Esophagus (tissue), 2 donors: ENCODE measurements at regions not wholly inside any gene's neighbourhood (a gene's known extent, or its start where the extent isn't known, plus 50 kb on each side); places are given as distances from the start of the nearest gene placed in this dataset.

Source experiments
- H3K27ac ChIP-seq, 2 donors: one replicate each; pipeline ENCODE4 v1.5.1; 2013; ENCODE audit warnings: low read depth in 2 of 2, mild to moderate bottlenecking in 2 of 2, inconsistent platforms in 1 of 2, low read length in 1 of 2, moderate library complexity in 1 of 2
- H3K27me3 ChIP-seq, 2 donors: one replicate each; pipeline ENCODE4 v1.6.1; 2013; ENCODE audit warnings: low read length in 2 of 2, control low read depth in 1 of 2, mild to moderate bottlenecking in 1 of 2; ENCODE audit not compliant: insufficient read depth in 2 of 2, control insufficient read depth in 1 of 2
- H3K36me3 ChIP-seq, 2 donors: one replicate each; pipeline ENCODE4 v1.6.1; 2013; ENCODE audit warnings: low read length in 1 of 2; ENCODE audit not compliant: control insufficient read depth in 2 of 2, insufficient read depth in 2 of 2
- H3K4me1 ChIP-seq, 2 donors: one replicate each; pipeline ENCODE4 v1.6.1; 2013; ENCODE audit warnings: low read length in 1 of 2; ENCODE audit not compliant: control insufficient read depth in 2 of 2, insufficient read depth in 2 of 2
- H3K4me3 ChIP-seq, 2 donors: one replicate each; pipeline ENCODE4 v1.5.1; 2013; ENCODE audit warnings: low read length in 2 of 2, mild to moderate bottlenecking in 2 of 2, low read depth in 1 of 2, moderate library complexity in 1 of 2
- H3K9me3 ChIP-seq, 2 donors: one replicate each; pipeline ENCODE4 v1.6.1; 2013; ENCODE audit warnings: mild to moderate bottlenecking in 2 of 2, low read depth in 1 of 2, low read length in 1 of 2, moderate library complexity in 1 of 2; ENCODE audit not compliant: control insufficient read depth in 2 of 2, insufficient read depth in 1 of 2
- WGBS, 2 donors: extraction: QIAGEN DNeasy Blood & Tissue Kit; methylation state at CpG; one replicate each; pipeline ENCODE4 v1.1.7; 2013; 5-methylcytosine and 5-hydroxymethylcytosine counted together
- donor health status: healthy with polysubstance abuse.
- donor health status: Bipolar disorder and iron deficiency.

DNA sequence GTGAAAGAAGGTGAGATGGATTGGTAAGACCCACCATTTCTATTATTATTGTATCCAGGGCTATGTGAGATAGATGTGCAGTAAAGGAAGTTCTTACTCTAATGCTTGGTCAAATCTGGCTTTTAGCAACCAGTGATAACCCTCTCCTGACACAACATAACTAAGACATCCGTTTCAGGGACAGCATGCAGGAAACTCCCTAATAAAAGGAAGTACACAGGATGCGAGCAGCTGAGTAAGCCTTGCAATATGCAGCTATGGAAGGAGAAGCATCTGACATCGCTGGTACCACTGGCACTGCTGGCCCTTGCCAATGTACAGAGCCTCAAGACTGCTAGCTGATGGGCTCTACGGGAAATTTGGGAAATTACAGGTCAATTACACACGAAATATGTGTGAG, 662.3 kb downstream of the NR2F2 start:
- no peak overlapping the region for H3K4me3 ChIP-seq
- no peaks in the 10 kb centered on the region for H3K4me1 ChIP-seq
- peaks cover 0 to 3% of the 10 kb centered on the region in 2 donors for H3K9me3 ChIP-seq
- no peaks in the 10 kb centered on the region for H3K27me3 ChIP-seq
- WGBS, 2 donors: 59 to 62% methylated on average over 5 of the region's 5 CpGs
- no peaks in the 10 kb centered on the region for H3K36me3 ChIP-seq
- no peak overlapping the region for H3K27ac ChIP-seq

DNA sequence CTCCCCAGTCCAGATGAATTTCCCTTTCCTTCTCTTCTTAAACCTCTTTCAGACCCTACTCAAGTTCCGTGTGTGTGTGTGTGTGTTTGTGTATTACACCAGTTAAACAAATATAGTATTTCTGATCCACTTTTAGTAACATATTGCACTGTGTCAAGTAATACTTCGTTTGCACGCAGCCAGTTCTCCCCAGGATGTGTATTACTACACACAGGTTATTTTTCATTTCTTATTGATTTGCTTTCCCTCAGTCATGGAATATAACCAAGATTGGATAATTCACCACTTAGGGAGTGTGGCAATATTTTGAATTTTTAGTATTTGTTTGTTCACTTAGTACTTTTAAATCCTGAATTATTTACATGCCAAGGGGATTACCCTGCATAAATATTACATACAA, 667.0 kb downstream of the NR2F2 start:
- no peaks in the 10 kb centered on the region for H3K4me1 ChIP-seq
- WGBS, 2 donors: 37 to 43% methylated on average over 3 of the region's 3 CpGs
- no peaks in the 10 kb centered on the region for H3K27me3 ChIP-seq
- H3K4me3 ChIP-seq: no peak overlapping the region
- no peaks in the 10 kb centered on the region for H3K36me3 ChIP-seq
- H3K9me3 ChIP-seq: peaks cover 0 to 3% of the 10 kb centered on the region in 2 donors
- H3K27ac ChIP-seq: no peak overlapping the region

DNA sequence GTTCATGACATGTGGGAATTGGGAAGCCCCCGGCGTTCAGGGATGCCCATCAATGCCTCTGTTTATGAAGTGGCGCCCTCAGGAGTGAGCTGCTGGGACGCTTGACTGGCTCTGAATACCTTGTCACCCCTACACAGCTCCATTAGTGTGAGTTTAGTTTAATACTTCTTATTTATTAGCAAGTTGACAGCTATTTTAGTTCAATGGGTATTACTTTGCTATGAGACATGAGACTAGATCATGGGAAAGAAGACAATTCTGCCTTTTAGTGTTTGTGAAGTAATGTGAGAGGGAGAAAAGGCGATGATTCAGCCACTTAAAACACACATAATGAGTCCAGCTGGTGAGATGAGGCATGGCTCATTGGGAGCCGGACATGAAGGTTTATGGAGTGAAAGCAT, 678.5 kb downstream of the NR2F2 start:
- H3K27me3 ChIP-seq: no peaks in the 10 kb centered on the region
- H3K4me3 ChIP-seq: no peak overlapping the region
- 49 to 65% methylated on average over 6 of the region's 6 CpGs for WGBS, 2 donors
- H3K9me3 ChIP-seq: no peaks in the 10 kb centered on the region
- H3K4me1 ChIP-seq: no peaks in the 10 kb centered on the region
- no peak overlapping the region for H3K27ac ChIP-seq
- H3K36me3 ChIP-seq: no peaks in the 10 kb centered on the region

DNA sequence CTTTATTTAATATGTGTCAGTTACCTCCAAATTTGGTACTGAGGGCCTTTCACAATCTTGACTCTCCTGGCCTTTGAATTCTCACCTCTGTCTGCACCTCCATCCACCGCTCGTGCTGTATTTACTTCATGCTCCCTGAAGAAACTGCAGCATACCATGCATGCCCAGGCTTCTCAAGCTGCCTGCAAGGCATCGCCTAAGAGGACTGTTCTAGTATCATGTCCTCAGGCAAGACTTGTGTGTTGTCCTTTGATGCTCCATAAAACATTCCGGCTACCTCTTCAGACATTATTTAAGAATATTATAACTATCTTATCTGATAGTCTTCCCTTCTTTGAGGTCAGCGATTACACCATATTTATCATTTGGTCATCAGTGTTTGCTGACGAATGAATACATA, 682.5 kb downstream of the NR2F2 start:
- no peaks in the 10 kb centered on the region for H3K36me3 ChIP-seq
- WGBS, 2 donors: 75 to 82% methylated on average over 6 of the region's 6 CpGs
- no peaks in the 10 kb centered on the region for H3K4me1 ChIP-seq
- H3K27me3 ChIP-seq: no peaks in the 10 kb centered on the region
- H3K9me3 ChIP-seq: no peaks in the 10 kb centered on the region
- no peak overlapping the region for H3K27ac ChIP-seq
- H3K4me3 ChIP-seq: no peak overlapping the region

DNA sequence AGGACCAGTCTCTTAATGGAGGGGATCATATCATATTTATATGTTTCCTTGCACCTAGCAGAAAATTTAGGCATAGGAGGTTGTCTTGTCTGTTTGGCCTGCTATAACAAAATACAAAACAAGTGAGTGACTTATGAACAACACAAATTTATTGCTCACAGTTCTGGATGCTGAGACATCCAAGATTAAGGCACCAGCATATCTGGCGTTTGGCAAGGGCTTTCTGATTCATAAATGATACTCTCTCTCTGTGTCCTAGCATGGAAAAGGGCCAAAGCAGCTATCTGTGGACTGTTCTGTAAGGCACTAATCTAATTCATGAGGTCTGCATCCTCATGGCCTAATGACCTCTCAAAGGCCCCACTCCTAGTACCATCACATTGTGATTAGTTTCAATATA, 683.0 kb downstream of the NR2F2 start:
- no peaks in the 10 kb centered on the region for H3K4me1 ChIP-seq
- 80% methylated on average over 1 of the region's 1 CpG for WGBS, 2 donors
- no peaks in the 10 kb centered on the region for H3K36me3 ChIP-seq
- H3K9me3 ChIP-seq: no peaks in the 10 kb centered on the region
- H3K27ac ChIP-seq: no peak overlapping the region
- H3K4me3 ChIP-seq: no peak overlapping the region
- H3K27me3 ChIP-seq: no peaks in the 10 kb centered on the region

DNA sequence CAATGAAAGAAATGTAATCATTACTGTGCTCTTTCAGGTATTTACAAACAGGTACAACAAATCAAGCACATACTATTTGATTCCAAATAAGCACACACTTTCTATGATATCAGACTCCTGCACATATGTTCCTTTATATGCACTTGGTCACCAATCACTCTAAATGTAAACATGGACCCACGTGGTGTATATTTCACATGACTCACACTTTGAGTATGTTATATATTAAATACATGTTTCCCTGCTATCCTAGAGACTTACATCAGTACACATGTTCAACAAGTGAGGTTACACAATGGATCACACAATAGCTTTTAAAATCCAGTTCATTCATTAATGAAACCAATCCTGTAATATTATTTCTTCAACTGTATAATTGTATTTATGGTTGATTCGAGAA, 683.5 kb downstream of the NR2F2 start:
- H3K4me3 ChIP-seq: no peak overlapping the region
- no peaks in the 10 kb centered on the region for H3K36me3 ChIP-seq
- H3K4me1 ChIP-seq: no peaks in the 10 kb centered on the region
- H3K27ac ChIP-seq: no peak overlapping the region
- WGBS, 2 donors: 36 to 42% methylated on average over 2 of the region's 2 CpGs
- no peaks in the 10 kb centered on the region for H3K9me3 ChIP-seq
- no peaks in the 10 kb centered on the region for H3K27me3 ChIP-seq

DNA sequence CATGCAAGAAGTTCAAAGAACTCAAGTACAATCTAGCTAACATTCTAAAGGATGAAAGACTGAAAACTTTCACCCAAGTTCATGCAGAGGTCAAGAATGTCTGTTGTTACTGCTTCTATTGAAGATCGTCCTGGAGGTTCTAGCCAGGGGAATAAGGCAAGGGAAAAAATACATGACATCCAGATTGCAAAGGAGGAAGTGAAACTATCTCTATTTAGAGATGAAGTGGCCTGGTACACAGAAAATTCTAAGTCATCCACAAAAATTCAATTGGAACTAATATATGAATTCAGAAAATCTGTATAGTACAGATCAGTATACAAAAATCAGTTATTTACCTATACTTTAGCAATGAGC, 693.0 kb downstream of the NR2F2 start:
- Histone ChIP-seq H3K27ac (no peak overlapping the region), H3K4me1 (no peaks in the 10 kb centered on the region), H3K9me3 (peaks cover 0 to 3% of the 10 kb centered on the region in 2 donors), H3K27me3 (no peaks in the 10 kb centered on the region), H3K36me3 (no peaks in the 10 kb centered on the region), H3K4me3 (no peak overlapping the region)
- WGBS, 2 donors: 10 to 21% methylated on average over 1 of the region's 1 CpG

DNA sequence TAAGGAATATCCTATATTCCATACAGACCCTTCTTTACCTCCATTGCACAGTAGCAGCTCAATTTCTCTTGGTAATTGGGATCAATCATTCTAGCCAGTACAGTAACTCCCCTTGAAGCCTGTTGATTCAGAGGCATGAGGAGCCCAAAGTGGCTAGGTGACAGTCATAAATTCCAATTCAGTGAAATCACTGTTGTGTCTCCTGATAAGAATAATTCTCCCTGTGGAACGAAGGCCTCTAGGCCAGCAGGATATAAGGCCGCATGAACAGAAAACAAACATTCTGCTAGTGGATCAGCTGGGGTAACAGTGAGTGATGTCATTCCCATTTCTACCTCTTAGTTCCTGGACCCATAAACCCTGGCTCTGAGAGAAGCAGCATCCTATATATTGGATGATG, 696.3 kb downstream of the NR2F2 start:
- H3K27me3 ChIP-seq: no peaks in the 10 kb centered on the region
- no peaks in the 10 kb centered on the region for H3K36me3 ChIP-seq
- no peak overlapping the region for H3K27ac ChIP-seq
- no peak overlapping the region for H3K4me3 ChIP-seq
- peaks cover 0 to 6% of the 10 kb centered on the region in 2 donors for H3K9me3 ChIP-seq
- H3K4me1 ChIP-seq: no peaks in the 10 kb centered on the region
- WGBS, 2 donors: 73 to 75% methylated on average over 2 of the region's 2 CpGs

DNA sequence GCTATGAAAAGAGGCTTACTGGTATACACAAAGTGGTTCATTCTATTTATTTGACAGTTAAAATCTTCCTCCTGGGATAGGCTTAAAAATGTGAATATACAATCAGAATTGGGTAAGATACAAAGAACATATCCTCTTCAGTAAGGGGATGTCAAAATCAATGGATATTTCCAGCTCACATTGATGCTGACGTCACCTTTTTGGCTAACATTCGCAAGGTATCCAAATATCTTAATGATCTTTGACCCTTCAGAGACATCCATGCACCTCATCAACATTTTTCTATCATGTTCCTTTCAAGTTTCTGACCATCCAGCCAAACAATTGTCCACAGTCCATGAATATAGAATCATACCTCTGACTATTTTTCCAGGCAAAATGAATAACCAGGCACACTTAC, 697.3 kb downstream of the NR2F2 start:
- H3K36me3 ChIP-seq: no peaks in the 10 kb centered on the region
- 86 to 89% methylated on average over 2 of the region's 2 CpGs for WGBS, 2 donors
- peaks cover 0 to 6% of the 10 kb centered on the region in 2 donors for H3K9me3 ChIP-seq
- H3K4me1 ChIP-seq: no peaks in the 10 kb centered on the region
- no peak overlapping the region for H3K27ac ChIP-seq
- no peak overlapping the region for H3K4me3 ChIP-seq
- H3K27me3 ChIP-seq: no peaks in the 10 kb centered on the region

DNA sequence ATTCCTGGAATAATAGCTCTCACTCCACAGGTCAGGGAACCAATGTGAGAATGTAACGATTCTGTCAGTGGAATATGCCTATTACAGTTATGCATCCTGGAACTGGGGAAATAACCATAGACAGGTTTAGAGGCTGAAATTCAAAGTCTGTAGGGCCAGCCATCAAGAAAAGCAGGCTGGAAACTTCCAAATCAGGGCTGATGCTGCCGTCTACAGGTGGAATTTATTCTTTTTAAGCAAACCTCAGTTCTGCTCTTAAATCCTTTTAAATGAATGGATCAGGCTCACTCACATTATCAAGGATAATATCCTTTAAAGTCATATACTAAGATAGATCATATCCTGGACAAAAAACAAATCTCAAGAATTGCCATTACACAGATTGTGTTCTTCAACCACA, 699.8 kb downstream of the NR2F2 start:
- H3K9me3 ChIP-seq: peaks cover 0 to 6% of the 10 kb centered on the region in 2 donors
- no peaks in the 10 kb centered on the region for H3K27me3 ChIP-seq
- H3K4me1 ChIP-seq: no peaks in the 10 kb centered on the region
- H3K4me3 ChIP-seq: no peak overlapping the region
- no peaks in the 10 kb centered on the region for H3K36me3 ChIP-seq
- 81 to 85% methylated on average over 2 of the region's 2 CpGs for WGBS, 2 donors
- no peak overlapping the region for H3K27ac ChIP-seq
